GM19452 (cell line): ENCODE measurements at regions not wholly inside any gene's neighbourhood (a gene's known extent, or its start where the extent isn't known, plus 50 kb on each side); places are given as distances from the start of the nearest gene placed in this dataset.
"Not testable (repeated sequence)": the region's sequence is repeated elsewhere in the genome, so short reads cannot be mapped to it uniquely, and the experiment has no call there.

Experiments
- ATAC-seq: cut with Tn5 transposase; IDR thresholded peaks from one replicate; pipeline ENCODE4 v1.9.1; 2021; ENCODE audit not compliant: unreplicated experiment

GRCh38 chr20:12113075-12113467, 195.4 kb downstream of the BTBD3 start:
- ATAC-seq = no peak

GRCh38 chr20:12113468-12114371, 196.0 kb downstream of the BTBD3 start:
- no peak for ATAC-seq

- ATAC-seq = not testable (repeated sequence)
Measured at GRCh38 chr20:12129114-12129513, 211.4 kb downstream of the BTBD3 start.

GRCh38 chr20:12129532-12129931, 211.8 kb downstream of the BTBD3 start:
- ATAC-seq = not testable (repeated sequence)

GRCh38 chr20:12130781-12131180, 213.1 kb downstream of the BTBD3 start:
- ATAC-seq = no peak

GRCh38 chr20:12133553-12133952, 215.9 kb downstream of the BTBD3 start:
- ATAC-seq = no peak

- not testable (repeated sequence) for ATAC-seq
Measured at GRCh38 chr20:12145951-12146350, 228.3 kb downstream of the BTBD3 start.

- no peak for ATAC-seq
Measured at GRCh38 chr20:12152996-12153395, 235.3 kb downstream of the BTBD3 start.

- ATAC-seq = no peak
Measured at GRCh38 chr20:12153628-12154027, 235.9 kb downstream of the BTBD3 start.

- no peak for ATAC-seq
Measured at GRCh38 chr20:12156252-12156651, 238.6 kb downstream of the BTBD3 start.

GRCh38 chr20:12159261-12159660, 241.6 kb downstream of the BTBD3 start:
- no peak for ATAC-seq

- no peak for ATAC-seq
Measured at GRCh38 chr20:12161734-12162133, 244.0 kb downstream of the BTBD3 start.

GRCh38 chr20:12166053-12166717, 248.5 kb downstream of the BTBD3 start:
- no peak for ATAC-seq

GRCh38 chr20:12170406-12170805, 252.7 kb downstream of the BTBD3 start:
- ATAC-seq = no peak

- ATAC-seq = no peak
Measured at GRCh38 chr20:12171923-12172524, 254.3 kb downstream of the BTBD3 start.

- no peak for ATAC-seq
Measured at GRCh38 chr20:12173347-12174012, 255.8 kb downstream of the BTBD3 start.

- ATAC-seq = no peak
Measured at GRCh38 chr20:12175538-12175937, 257.8 kb downstream of the BTBD3 start.

- ATAC-seq = no peak
Measured at GRCh38 chr20:12177657-12178293, 260.1 kb downstream of the BTBD3 start.

GRCh38 chr20:12179692-12180091, 262.0 kb downstream of the BTBD3 start:
- ATAC-seq = no peak

- ATAC-seq = no peak
Measured at GRCh38 chr20:12180107-12180661, 262.5 kb downstream of the BTBD3 start.
